Naive thymus-derived CD8-positive, alpha-beta T cell (primary cell): ENCODE measurements at regions not wholly inside any gene's neighbourhood (a gene's known extent, or its start where the extent isn't known, plus 50 kb on each side); places are given as distances from the start of the nearest gene placed in this dataset.
"Not testable (repeated sequence)": the region's sequence is repeated elsewhere in the genome, so short reads cannot be mapped to it uniquely, and the experiment has no call there.

ENCODE experiments used
- ATAC-seq, 2 donors: fragments of 150-1000 bp; cut with Tn5 transposase in 1 of 2; sonication (Bioruptor Pico), chemical (Tn5 transposase) in 1 of 2; 1 replicate in 1 of 2; 2 replicates in 1 of 2; pipeline ENCODE4 v1.10.0; 2021; ENCODE audit warnings: mild to moderate bottlenecking in 2 of 2, moderate library complexity in 2 of 2
- POLR2A ChIA-PET: fragments of 350-600 bp; sonication (Branson Sonifier 250); formaldehyde crosslinking; loops from one replicate; lab custom pipeline; 2021; ENCODE audit warnings: antibody characterized with exemption; lab: Charles Lee
- DNase-seq, 10 donors: peaks; one replicate each; pipeline versions ENCODE4 v3.0.0 to v3.0.0-alpha.2; 2020 to 2022
- H3K27ac Mint-ChIP-seq, 10 donors: one replicate each; pipeline ENCODE4 v1.8.0; 2020 to 2022; ENCODE audit warnings: mild to moderate bottlenecking in 10 of 10, mixed read lengths in 10 of 10, moderate library complexity in 4 of 10, inconsistent platforms in 1 of 10
- H3K27me3 Mint-ChIP-seq, 5 donors: one replicate each; pipeline ENCODE4 v1.8.0; 2021 to 2022; ENCODE audit warnings: mixed read lengths in 5 of 5
- H3K36me3 Mint-ChIP-seq, 3 donors: one replicate each; pipeline ENCODE4 v1.8.0; 2020 to 2022; ENCODE audit warnings: mixed read lengths in 3 of 3, mild to moderate bottlenecking in 2 of 3, inconsistent platforms in 1 of 3
- H3K4me1 Mint-ChIP-seq, 4 donors: one replicate each; pipeline ENCODE4 v1.8.0; 2021 to 2022; ENCODE audit warnings: mixed read lengths in 4 of 4
- H3K4me3 Mint-ChIP-seq, 10 donors: one replicate each; pipeline ENCODE4 v1.8.0; 2020 to 2022; ENCODE audit warnings: mild to moderate bottlenecking in 10 of 10, mixed read lengths in 10 of 10, moderate library complexity in 6 of 10, inconsistent platforms in 1 of 10
- H3K9me3 Mint-ChIP-seq, 9 donors: one replicate each; pipeline ENCODE4 v1.8.0; 2020 to 2022; ENCODE audit warnings: mixed read lengths in 9 of 9, mild to moderate bottlenecking in 3 of 9, inconsistent platforms in 1 of 9, moderate library complexity in 1 of 9

- Mint-ChIP-seq H3K27me3 (no peaks in the 10 kb centered on the region), H3K36me3 (peaks cover 0 to 5% (median 0%) of the 10 kb centered on the region in 3 donors), H3K27ac (no peak overlapping the region), H3K4me3 (no peak overlapping the region), H3K4me1 (no peaks in the 10 kb centered on the region), H3K9me3 (peaks cover 0 to 24% (median 6%) of the 10 kb centered on the region in 9 donors)
- POLR2A ChIA-PET, result no interaction called here
- DNase-seq (no peak), ATAC-seq (no peak)
Measured at GRCh38 chr4:29307755-29308154, 1412.4 kb upstream of the PCDH7 start.

GRCh38 chr4:29309050-29309449, 1411.1 kb upstream of the PCDH7 start:
- Mint-ChIP-seq H3K36me3 (peaks cover 0 to 5% (median 0%) of the 10 kb centered on the region in 3 donors), H3K9me3 (peaks cover 0 to 25% (median 6%) of the 10 kb centered on the region in 9 donors), H3K27ac (no peak overlapping the region), H3K27me3 (no peaks in the 10 kb centered on the region), H3K4me3 (no peak overlapping the region), H3K4me1 (no peaks in the 10 kb centered on the region)
- no peak for DNase-seq
- no peak for ATAC-seq
- POLR2A ChIA-PET, result no interaction called here

GRCh38 chr4:29310252-29310651, 1409.9 kb upstream of the PCDH7 start:
- peaks cover 0 to 5% (median 0%) of the 10 kb centered on the region in 3 donors for H3K36me3 Mint-ChIP-seq
- ATAC-seq (no peak), DNase-seq (no peak)
- no peaks in the 10 kb centered on the region for H3K27me3 Mint-ChIP-seq
- H3K27ac Mint-ChIP-seq, result no peak overlapping the region
- H3K9me3 Mint-ChIP-seq, result peaks cover 0 to 26% (median 7%) of the 10 kb centered on the region in 9 donors
- H3K4me1 Mint-ChIP-seq, result no peaks in the 10 kb centered on the region
- POLR2A ChIA-PET, result no interaction called here
- H3K4me3 Mint-ChIP-seq, result no peak overlapping the region

- ATAC-seq, result no peak
- H3K36me3 Mint-ChIP-seq, result peaks cover 0 to 5% (median 0%) of the 10 kb centered on the region in 3 donors
- peaks cover 0 to 24% (median 7%) of the 10 kb centered on the region in 9 donors for H3K9me3 Mint-ChIP-seq
- H3K4me3 Mint-ChIP-seq, result no peak overlapping the region
- H3K27ac Mint-ChIP-seq, result no peak overlapping the region
- DNase-seq, result no peak
- H3K4me1 Mint-ChIP-seq, result no peaks in the 10 kb centered on the region
- no peaks in the 10 kb centered on the region for H3K27me3 Mint-ChIP-seq
- POLR2A ChIA-PET, result no interaction called here
Measured at GRCh38 chr4:29311247-29311646, 1408.9 kb upstream of the PCDH7 start.

GRCh38 chr4:29319663-29320340, 1400.4 kb upstream of the PCDH7 start:
- POLR2A ChIA-PET, result no interaction called here
- DNase-seq, result no peak
- peaks cover 0 to 30% (median 7%) of the 10 kb centered on the region in 9 donors for H3K9me3 Mint-ChIP-seq
- ATAC-seq, result no peak
- H3K27me3 Mint-ChIP-seq, result no peaks in the 10 kb centered on the region
- H3K4me3 Mint-ChIP-seq, result no peak overlapping the region
- H3K27ac Mint-ChIP-seq, result no peak overlapping the region
- H3K36me3 Mint-ChIP-seq, result no peaks in the 10 kb centered on the region
- no peaks in the 10 kb centered on the region for H3K4me1 Mint-ChIP-seq

GRCh38 chr4:29320947-29321620, 1399.1 kb upstream of the PCDH7 start:
- H3K9me3 Mint-ChIP-seq, result peaks cover 0 to 30% (median 7%) of the 10 kb centered on the region in 9 donors
- no peaks in the 10 kb centered on the region for H3K4me1 Mint-ChIP-seq
- H3K27ac Mint-ChIP-seq, result no peak overlapping the region
- H3K27me3 Mint-ChIP-seq, result no peaks in the 10 kb centered on the region
- H3K36me3 Mint-ChIP-seq, result no peaks in the 10 kb centered on the region
- no peak for ATAC-seq
- no peak for DNase-seq
- no peak overlapping the region for H3K4me3 Mint-ChIP-seq
- POLR2A ChIA-PET, result no interaction called here

GRCh38 chr4:29326004-29326403, 1394.2 kb upstream of the PCDH7 start:
- Mint-ChIP-seq H3K27ac (no peak overlapping the region), H3K27me3 (no peaks in the 10 kb centered on the region), H3K36me3 (peaks cover 0 to 3% (median 0%) of the 10 kb centered on the region in 3 donors), H3K9me3 (peaks cover 0 to 16% (median 5%) of the 10 kb centered on the region in 9 donors), H3K4me1 (no peaks in the 10 kb centered on the region), H3K4me3 (no peak overlapping the region)
- no peak for DNase-seq
- ATAC-seq, result no peak
- POLR2A ChIA-PET, result no interaction called here

GRCh38 chr4:29326816-29327215, 1393.4 kb upstream of the PCDH7 start:
- ATAC-seq (no peak), DNase-seq (no peak)
- H3K4me1 Mint-ChIP-seq, result no peaks in the 10 kb centered on the region
- H3K4me3 Mint-ChIP-seq, result no peak overlapping the region
- peaks cover 0 to 16% (median 9%) of the 10 kb centered on the region in 9 donors for H3K9me3 Mint-ChIP-seq
- H3K36me3 Mint-ChIP-seq, result peaks cover 0 to 6% (median 0%) of the 10 kb centered on the region in 3 donors
- POLR2A ChIA-PET, result no interaction called here
- H3K27me3 Mint-ChIP-seq, result no peaks in the 10 kb centered on the region
- H3K27ac Mint-ChIP-seq, result no peak overlapping the region

GRCh38 chr4:29336861-29337260, 1383.3 kb upstream of the PCDH7 start:
- H3K27me3 Mint-ChIP-seq, result no peaks in the 10 kb centered on the region
- POLR2A ChIA-PET, result no interaction called here
- DNase-seq, result no peak
- ATAC-seq, result no peak
- peaks cover 5 to 33% (median 12%) of the 10 kb centered on the region in 9 donors for H3K9me3 Mint-ChIP-seq
- peaks cover 0 to 5% (median 0%) of the 10 kb centered on the region in 3 donors for H3K36me3 Mint-ChIP-seq
- no peak overlapping the region for H3K27ac Mint-ChIP-seq
- no peak overlapping the region for H3K4me3 Mint-ChIP-seq
- H3K4me1 Mint-ChIP-seq, result no peaks in the 10 kb centered on the region

- Mint-ChIP-seq H3K4me1 (no peaks in the 10 kb centered on the region), H3K9me3 (peaks cover 0 to 33% (median 11%) of the 10 kb centered on the region in 9 donors), H3K27ac (no peak overlapping the region), H3K36me3 (no peaks in the 10 kb centered on the region), H3K27me3 (no peaks in the 10 kb centered on the region), H3K4me3 (no peak overlapping the region)
- POLR2A ChIA-PET, result no interaction called here
- no peak for ATAC-seq
- no peak for DNase-seq
Measured at GRCh38 chr4:29372971-29373370, 1347.2 kb upstream of the PCDH7 start.

- Mint-ChIP-seq H3K36me3 (no peaks in the 10 kb centered on the region), H3K9me3 (peaks cover 7 to 34% (median 16%) of the 10 kb centered on the region in 9 donors), H3K4me3 (no peak overlapping the region), H3K27ac (no peak overlapping the region), H3K4me1 (no peaks in the 10 kb centered on the region), H3K27me3 (no peaks in the 10 kb centered on the region)
- no peak for DNase-seq
- ATAC-seq, result no peak
- POLR2A ChIA-PET, result no interaction called here
Measured at GRCh38 chr4:29375716-29376115, 1344.5 kb upstream of the PCDH7 start.

GRCh38 chr4:29378237-29378636, 1341.9 kb upstream of the PCDH7 start:
- POLR2A ChIA-PET, H3K4me1 Mint-ChIP-seq, ATAC-seq, H3K27ac Mint-ChIP-seq, H3K36me3 Mint-ChIP-seq, H3K27me3 Mint-ChIP-seq, DNase-seq: not testable (repeated sequence)
- H3K4me3 Mint-ChIP-seq, result peak overlapping the region in 1 of 10 donors; percentile 38
- H3K9me3 Mint-ChIP-seq, result peaks cover 3 to 29% (median 15%) of the 10 kb centered on the region in 9 donors

GRCh38 chr4:29390921-29391320, 1329.2 kb upstream of the PCDH7 start:
- DNase-seq (no peak), ATAC-seq (no peak)
- Mint-ChIP-seq H3K4me3 (no peak overlapping the region), H3K9me3 (peaks cover 3 to 57% (median 15%) of the 10 kb centered on the region in 9 donors), H3K4me1 (no peaks in the 10 kb centered on the region), H3K36me3 (no peaks in the 10 kb centered on the region), H3K27me3 (no peaks in the 10 kb centered on the region), H3K27ac (no peak overlapping the region)
- POLR2A ChIA-PET, result no interaction called here
